Smooth muscle cell (in vitro differentiated cells): ENCODE measurements at regions not wholly inside any gene's neighbourhood (a gene's known extent, or its start where the extent isn't known, plus 50 kb on each side); places are given as distances from the start of the nearest gene placed in this dataset.

Experiments
- DNase-seq: peaks from one replicate; lab custom pipeline; 2025; ENCODE audit not compliant: unreplicated experiment; lab: John Stamatoyannopoulos, UW
- H2AFZ ChIP-seq: fragments of 200-600 bp; sonication (generic); 2 replicates; pipeline ENCODE4 v1.6.0; 2016; ENCODE audit warnings: antibody characterized with exemption, low read depth, mild to moderate bottlenecking
- H3F3A ChIP-seq: fragments of 200-600 bp; sonication (generic); 2 replicates; pipeline ENCODE4 v1.6.0; 2017; ENCODE audit warnings: antibody characterized with exemption, low read depth
- H3K27ac ChIP-seq: fragments of 200-600 bp; sonication (generic); 2 replicates; pipeline ENCODE4 v1.5.1; 2016; ENCODE audit warnings: low read depth, mild to moderate bottlenecking
- H3K27me3 ChIP-seq: fragments of 200-600 bp; sonication (generic); 2 replicates; pipeline ENCODE4 v1.6.1; 2016; ENCODE audit warnings: low read depth, mild to moderate bottlenecking
- H3K36me3 ChIP-seq: fragments of 200-600 bp; sonication (generic); 2 replicates; pipeline ENCODE4 v1.5.1; 2016; ENCODE audit warnings: low read depth
- H3K4me1 ChIP-seq: fragments of 200-600 bp; sonication (generic); 2 replicates; pipeline ENCODE4 v1.5.1; 2016; ENCODE audit warnings: low read depth
- H3K4me2 ChIP-seq: fragments of 200-600 bp; sonication (generic); 2 replicates; pipeline ENCODE4 v1.6.0; 2016; ENCODE audit warnings: mild to moderate bottlenecking
- H3K4me3 ChIP-seq: fragments of 200-600 bp; sonication (generic); 2 replicates; pipeline ENCODE4 v1.5.1; 2016; ENCODE audit warnings: mild to moderate bottlenecking
- H3K79me2 ChIP-seq: fragments of 200-600 bp; sonication (generic); 2 replicates; pipeline ENCODE4 v1.6.0; 2016; ENCODE audit warnings: low read depth, mild to moderate bottlenecking
- H3K9ac ChIP-seq: fragments of 200-600 bp; sonication (generic); 2 replicates; pipeline ENCODE4 v1.6.0; 2016; ENCODE audit warnings: low read depth
- H3K9me3 ChIP-seq: fragments of 200-600 bp; sonication (generic); replicated peaks from 2 replicates; pipeline ENCODE4 v1.5.1; 2016; ENCODE audit warnings: low read depth
- H4K20me1 ChIP-seq: fragments of 200-600 bp; sonication (generic); 2 replicates; pipeline ENCODE4 v1.6.0; 2016; ENCODE audit warnings: low read depth
- CTCF ChIP-seq: fragments of 200-600 bp; sonication (generic); IDR thresholded peaks from 2 replicates; pipeline ENCODE4 v1.5.1; 2017; ENCODE audit warnings: borderline replicate concordance, mild to moderate bottlenecking, antibody characterized with exemption; ENCODE audit not compliant: insufficient read depth, poor library complexity, severe bottlenecking
- WGBS: methylation state at CpG from one replicate; pipeline ENCODE4 v1.1.7; 2016; ENCODE audit warnings: low lambda C conversion rate; 5-methylcytosine and 5-hydroxymethylcytosine counted together

- Histone ChIP-seq H3K9ac (no peak overlapping the region), H3K9me3 (no peaks in the 10 kb centered on the region), H3K4me2 (no peak overlapping the region), H3K4me3 (no peak overlapping the region), H3K4me1 (no peaks in the 10 kb centered on the region), H4K20me1 (no peaks in the 10 kb centered on the region), H2AFZ (no peak overlapping the region), H3K36me3 (no peaks in the 10 kb centered on the region), H3K79me2 (no peaks in the 10 kb centered on the region), H3K27me3 (no peaks in the 10 kb centered on the region), H3F3A (no peaks in the 10 kb centered on the region), H3K27ac (no peak overlapping the region)
- DNase-seq = no peak
- no peak for TF ChIP-seq CTCF
- 95% methylated on average over 2 of the region's 2 CpGs for WGBS
Measured at GRCh38 chr13:64283926-64284325, 2868.3 kb upstream of the PCDH20 start.

- no peak for DNase-seq
- H3K4me3 ChIP-seq = no peak overlapping the region
- H3K36me3 ChIP-seq = no peaks in the 10 kb centered on the region
- H3K27ac ChIP-seq = no peak overlapping the region
- H3K9me3 ChIP-seq = no peaks in the 10 kb centered on the region
- H3K79me2 ChIP-seq = no peaks in the 10 kb centered on the region
- H3K4me1 ChIP-seq = no peaks in the 10 kb centered on the region
- H3K9ac ChIP-seq = no peak overlapping the region
- WGBS = 47% methylated on average over 5 of the region's 5 CpGs
- H3K4me2 ChIP-seq = peak overlapping the region; percentile 1
- no peaks in the 10 kb centered on the region for H4K20me1 ChIP-seq
- H3F3A ChIP-seq = no peaks in the 10 kb centered on the region
- H3K27me3 ChIP-seq = no peaks in the 10 kb centered on the region
- no peak overlapping the region for H2AFZ ChIP-seq
- TF ChIP-seq CTCF = no peak
Measured at GRCh38 chr13:64278493-64278892, 2862.8 kb upstream of the PCDH20 start.

GRCh38 chr13:64277097-64277496 is 2861.4 kb upstream of the PCDH20 start:
- no peak overlapping the region for H3K4me3 ChIP-seq
- H2AFZ ChIP-seq = no peak overlapping the region
- H3K36me3 ChIP-seq = no peaks in the 10 kb centered on the region
- no peaks in the 10 kb centered on the region for H3K9me3 ChIP-seq
- H3K4me1 ChIP-seq = no peaks in the 10 kb centered on the region
- no peak overlapping the region for H3K4me2 ChIP-seq
- H3K27ac ChIP-seq = no peak overlapping the region
- no peaks in the 10 kb centered on the region for H3K27me3 ChIP-seq
- H4K20me1 ChIP-seq = no peaks in the 10 kb centered on the region
- H3K9ac ChIP-seq = no peak overlapping the region
- TF ChIP-seq CTCF = no peak
- H3F3A ChIP-seq = no peaks in the 10 kb centered on the region
- no peaks in the 10 kb centered on the region for H3K79me2 ChIP-seq
- DNase-seq = no peak
- WGBS = 84% methylated on average over 2 of the region's 2 CpGs

- no peaks in the 10 kb centered on the region for H3K9me3 ChIP-seq
- H2AFZ ChIP-seq = no peak overlapping the region
- H3K4me2 ChIP-seq = no peak overlapping the region
- no peak overlapping the region for H3K4me3 ChIP-seq
- H3K9ac ChIP-seq = no peak overlapping the region
- H4K20me1 ChIP-seq = no peaks in the 10 kb centered on the region
- DNase-seq = no peak
- H3K36me3 ChIP-seq = no peaks in the 10 kb centered on the region
- TF ChIP-seq CTCF = no peak
- no peak overlapping the region for H3K27ac ChIP-seq
- 44% methylated on average over 2 of the region's 2 CpGs for WGBS
- no peaks in the 10 kb centered on the region for H3K4me1 ChIP-seq
- H3F3A ChIP-seq = no peaks in the 10 kb centered on the region
- no peaks in the 10 kb centered on the region for H3K27me3 ChIP-seq
- H3K79me2 ChIP-seq = no peaks in the 10 kb centered on the region
Measured at GRCh38 chr13:64276232-64276631, 2860.6 kb upstream of the PCDH20 start.
